GM19238 (cell line): ENCODE measurements at regions not wholly inside any gene's neighbourhood (a gene's known extent, or its start where the extent isn't known, plus 50 kb on each side); places are given as distances from the start of the nearest gene placed in this dataset.

Source experiments
- DNase-seq: peaks from one replicate; pipeline ENCODE4 v3.0.0; 2011; ENCODE audit warnings: low spot score; ENCODE audit not compliant: insufficient read length

DNA sequence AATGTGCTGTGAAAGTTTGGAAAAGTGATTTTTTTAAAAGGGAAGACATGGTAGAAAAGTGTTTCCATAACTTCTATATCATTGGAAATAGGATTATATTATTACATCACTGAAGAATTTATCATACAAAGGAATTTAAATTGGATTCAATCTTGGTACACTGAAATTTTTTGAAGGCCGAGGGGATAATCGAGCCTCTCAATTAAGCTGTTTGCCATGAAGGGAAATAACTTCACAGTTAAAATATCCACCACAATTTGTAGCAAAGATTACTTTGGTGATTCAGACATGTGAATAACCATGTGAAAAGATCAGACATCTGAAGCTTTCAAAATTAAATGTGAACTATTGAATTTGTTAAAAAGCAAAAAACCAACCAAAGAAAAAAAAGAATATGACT is 215.3 kb downstream of the KLF5 start:
- DNase-seq = no peak

DNA sequence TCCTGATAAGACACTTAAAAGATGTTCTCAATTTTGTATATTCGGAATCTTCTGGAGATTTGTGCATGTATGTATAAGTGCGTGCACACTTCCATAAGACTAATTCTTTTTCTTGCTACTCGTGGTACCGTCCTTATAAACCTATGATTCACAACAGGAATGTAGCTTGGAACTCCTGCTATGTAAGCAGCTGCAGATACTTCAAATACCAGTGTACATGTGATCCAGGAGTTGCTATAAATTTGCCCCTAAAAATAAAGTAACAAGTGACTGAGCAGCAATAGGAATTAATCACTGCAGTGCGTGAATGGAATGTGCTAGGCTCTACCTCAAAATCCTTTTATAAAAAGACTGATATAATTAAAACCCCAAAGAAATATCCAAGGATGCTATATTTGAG is 214.9 kb downstream of the KLF5 start:
- DNase-seq = no peak

DNA sequence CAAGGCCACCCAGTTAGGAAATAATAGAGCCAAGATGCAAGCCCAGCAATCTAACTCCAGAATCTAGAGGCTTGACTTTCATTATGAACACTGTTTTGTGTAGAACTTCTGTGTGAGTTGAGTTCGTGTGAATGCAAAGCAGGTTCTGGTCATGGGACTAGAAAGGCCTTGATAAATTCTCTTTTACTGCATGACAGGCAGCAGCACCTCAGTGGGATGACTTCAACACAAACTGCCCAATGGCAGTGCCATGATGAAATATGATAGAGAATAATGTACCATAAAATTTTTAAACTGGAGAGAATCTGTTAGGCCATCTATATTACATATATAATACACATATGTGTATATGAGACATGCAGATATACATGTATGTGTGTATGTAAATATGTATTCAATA is 214.5 kb downstream of the KLF5 start:
- DNase-seq = no peak

DNA sequence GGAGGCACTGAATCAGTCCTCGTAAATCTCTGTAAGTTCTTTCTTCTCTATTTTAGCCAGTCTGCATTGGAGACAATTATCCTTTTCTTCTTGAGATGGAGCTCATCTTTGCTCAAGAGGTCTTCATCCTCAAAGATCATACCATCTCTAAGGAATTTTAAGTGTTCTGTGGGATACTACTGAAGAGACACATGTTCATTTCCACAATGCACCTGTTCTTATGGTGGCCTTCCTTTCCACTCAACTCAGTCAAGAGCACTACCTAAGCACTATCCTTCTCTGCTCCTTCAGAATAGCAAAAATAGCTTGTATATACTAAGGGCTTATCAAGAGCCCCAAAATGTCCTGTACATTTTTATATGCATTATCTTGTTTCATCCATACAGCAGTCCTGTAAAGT is 214.0 kb downstream of the KLF5 start:
- DNase-seq = no peak

- no peak for DNase-seq
Measured at GRCh38 chr13:73268306-73268705, 209.5 kb downstream of the KLF5 start.

- no peak for DNase-seq
Measured at GRCh38 chr13:73266640-73267180, 207.9 kb downstream of the KLF5 start.

DNA sequence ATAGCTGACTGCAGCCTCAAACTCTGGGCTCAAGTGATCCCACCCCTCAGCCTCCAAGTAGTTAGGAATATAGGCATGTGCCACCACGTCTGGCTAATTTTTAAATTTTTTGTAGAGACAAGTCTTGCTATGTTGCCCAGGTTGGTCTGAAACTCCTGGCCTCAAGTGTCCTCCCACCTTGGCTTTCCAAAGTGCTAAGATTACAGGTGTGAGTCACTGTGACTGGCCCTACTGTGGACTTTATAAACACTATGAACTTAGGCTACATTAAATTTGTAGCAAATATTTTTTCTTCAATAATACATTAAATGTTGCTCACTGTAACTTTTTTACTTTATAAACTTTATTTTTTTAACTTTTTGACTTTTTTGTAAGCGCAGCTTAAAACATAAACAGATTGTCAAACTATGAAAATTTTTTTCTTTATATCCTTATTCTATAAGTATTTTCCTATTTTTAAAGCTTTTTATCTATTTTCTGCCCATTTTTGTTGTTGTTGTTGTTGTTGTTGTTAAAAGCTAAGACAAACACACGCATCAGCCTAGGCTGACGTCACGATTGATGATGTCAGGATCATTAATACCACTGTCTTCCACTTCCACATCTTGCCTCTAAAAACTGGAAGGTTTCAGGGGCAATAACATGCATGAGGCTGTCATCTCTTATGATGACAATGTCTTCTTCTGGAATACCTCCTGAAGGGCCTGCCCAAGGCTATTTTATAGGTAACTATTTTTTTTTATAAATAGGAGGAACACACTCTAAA is 204.2 kb downstream of the KLF5 start:
- DNase-seq = no peak

- no peak for DNase-seq
Measured at GRCh38 chr13:73261739-73262216, 203.0 kb downstream of the KLF5 start.

GRCh38 chr13:73259061-73260017 is 200.5 kb downstream of the KLF5 start:
- DNase-seq = no peak

GRCh38 chr13:73258406-73258805 is 199.6 kb downstream of the KLF5 start:
- no peak for DNase-seq

DNA sequence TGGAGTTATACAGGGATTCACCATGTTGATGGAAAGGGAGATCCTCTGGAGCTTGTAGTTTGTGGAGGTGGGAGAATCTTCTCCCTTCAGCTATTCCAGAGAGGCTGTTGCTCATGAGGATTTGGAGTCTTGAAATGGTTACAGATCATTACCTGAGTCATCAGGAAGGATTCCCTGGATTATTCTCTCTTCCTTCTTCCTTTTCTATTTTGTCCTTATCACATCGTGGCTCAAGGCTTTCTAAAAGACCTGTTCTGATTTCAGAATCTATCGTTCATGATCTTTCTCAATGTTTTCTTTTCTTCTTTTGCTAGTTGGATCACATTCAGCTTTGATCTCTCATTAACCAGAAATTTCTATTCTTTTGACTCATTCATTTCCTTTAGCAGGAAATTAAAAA is 196.0 kb downstream of the KLF5 start:
- DNase-seq = no peak

GRCh38 chr13:73251626-73252265 is 192.9 kb downstream of the KLF5 start:
- DNase-seq = no peak

GRCh38 chr13:73250061-73250460 is 191.3 kb downstream of the KLF5 start:
- no peak for DNase-seq

- DNase-seq = no peak
Measured at GRCh38 chr13:73248711-73249580, 190.1 kb downstream of the KLF5 start.

- DNase-seq = no peak
Measured at GRCh38 chr13:73248154-73248553, 189.3 kb downstream of the KLF5 start.

DNA sequence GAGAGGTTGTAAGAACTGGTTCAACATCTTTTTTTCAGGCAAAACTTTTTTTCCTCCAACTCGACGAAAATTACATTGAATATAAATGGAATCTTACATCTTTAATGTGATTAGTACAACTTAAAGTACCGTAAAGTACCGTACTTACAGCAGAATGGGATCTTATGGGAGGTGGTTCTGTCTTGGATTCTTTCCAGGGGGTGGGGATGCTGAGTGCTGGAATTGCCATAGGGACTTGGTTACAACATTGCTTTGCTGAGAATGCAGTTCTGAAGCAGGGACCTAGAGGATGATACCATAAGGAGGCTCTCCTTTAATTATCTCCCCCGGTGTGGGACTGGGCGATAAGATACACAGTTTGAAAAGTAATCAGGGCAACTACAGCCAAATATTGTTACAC is 186.4 kb downstream of the KLF5 start:
- no peak for DNase-seq

DNA sequence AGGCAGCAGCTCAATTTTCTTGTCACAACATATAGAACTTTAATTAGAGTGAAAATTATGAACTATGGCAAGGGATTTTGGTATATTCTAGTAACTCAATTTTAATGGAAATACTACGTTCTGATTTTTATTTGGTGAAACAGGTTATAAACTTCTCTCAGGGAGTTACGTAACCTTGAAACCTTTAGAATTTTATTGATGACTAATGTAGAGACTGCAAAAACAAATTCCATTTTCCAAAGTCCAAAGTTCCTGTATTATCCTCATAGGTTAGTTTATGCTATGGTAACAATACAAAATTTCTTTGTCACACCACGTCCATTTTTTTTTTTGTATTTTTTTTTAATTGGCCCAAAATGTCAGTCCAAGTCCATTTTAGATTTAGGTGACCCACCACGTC is 185.7 kb downstream of the KLF5 start:
- DNase-seq = no peak

DNA sequence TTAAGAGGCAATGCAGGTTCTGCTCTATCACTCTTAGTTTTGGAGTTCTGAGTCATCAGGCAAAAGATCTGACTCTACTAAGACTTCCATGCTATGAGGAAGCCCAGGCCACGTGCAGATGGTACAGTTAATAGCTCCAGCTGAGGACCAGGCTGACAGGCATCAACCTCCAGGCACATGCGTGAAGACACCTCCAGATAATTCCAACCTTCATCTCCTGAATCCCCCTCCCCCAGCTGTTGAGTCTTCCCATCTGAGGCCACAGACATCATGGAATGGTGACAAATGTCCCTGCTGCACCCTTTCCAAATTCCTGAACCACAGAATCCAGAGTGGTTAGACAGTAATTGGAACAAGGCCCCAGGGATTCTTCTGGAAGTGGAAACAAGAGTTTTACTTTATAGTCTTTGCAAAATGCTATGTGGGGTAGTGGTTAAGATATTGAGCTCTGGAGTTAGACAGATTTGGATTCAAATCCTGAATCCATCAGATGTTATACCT is 183.8 kb downstream of the KLF5 start:
- no peak for DNase-seq

DNA sequence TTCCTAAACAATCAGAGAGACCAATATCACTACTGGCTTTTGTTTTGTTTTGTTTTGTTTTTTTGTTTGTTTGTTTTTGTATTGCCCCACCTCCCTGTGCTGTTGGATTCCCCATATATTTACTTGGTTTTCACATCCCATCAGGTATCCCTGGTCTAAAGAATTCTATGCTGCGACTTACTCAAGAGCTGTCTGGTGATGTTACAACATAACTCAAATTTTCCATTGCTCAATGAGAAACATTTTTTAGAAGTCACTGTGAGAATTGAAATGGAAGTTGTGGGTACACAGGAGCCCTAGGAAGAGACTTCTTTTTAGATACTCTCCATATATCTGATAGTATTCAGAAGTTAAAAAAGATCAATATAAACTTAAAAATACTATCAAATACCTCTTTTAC is 181.4 kb downstream of the KLF5 start:
- no peak for DNase-seq

DNA sequence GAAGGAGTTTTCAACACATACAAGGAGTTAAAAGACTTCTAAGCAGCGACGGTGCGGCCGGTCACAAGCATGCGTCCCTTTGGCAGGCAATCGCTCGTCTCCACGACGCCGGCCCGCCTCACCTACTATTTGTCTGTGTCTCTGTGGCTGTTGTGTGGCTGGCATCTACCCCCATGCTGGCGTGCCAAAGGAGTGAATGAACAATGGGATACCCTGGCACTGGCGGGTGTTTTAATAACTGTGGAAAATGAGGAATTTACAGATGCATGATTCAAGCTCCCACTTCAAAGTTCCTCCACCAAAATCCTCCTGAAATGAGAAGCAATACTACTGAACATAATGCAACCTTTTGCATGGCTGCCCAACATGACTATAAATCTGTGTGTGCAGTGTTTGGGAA is 176.6 kb downstream of the KLF5 start:
- DNase-seq = no peak
